ENCODE measurements at regions not wholly inside any gene's neighbourhood (a gene's known extent, or its start where the extent isn't known, plus 50 kb on each side); places are given as distances from the start of the nearest gene placed in this dataset.

DNA sequence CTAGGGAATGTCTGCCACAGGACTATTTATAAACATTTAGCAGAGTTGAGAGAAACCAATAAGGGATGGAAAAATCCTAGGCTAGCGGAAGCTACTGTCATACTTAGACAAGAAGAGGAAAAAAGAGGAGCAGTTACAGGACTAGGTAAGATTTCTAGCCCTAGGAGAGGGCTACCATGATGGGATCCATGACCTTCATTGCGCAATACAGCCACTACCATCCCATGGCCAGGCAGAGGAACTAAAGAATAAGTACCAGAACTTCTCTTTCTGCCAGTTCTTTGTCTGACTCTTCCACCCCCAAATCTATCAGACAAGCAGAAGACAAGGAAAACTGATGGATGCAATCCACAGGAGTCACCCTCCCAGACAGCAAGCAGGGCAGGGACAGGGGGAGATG is 417.0 kb upstream of the CHST9 start:
- Mint-ChIP-seq H3K9me3 (peaks cover 3% of the 10 kb centered on the region), H3K4me3 (no peak overlapping the region), H3K4me1 (peaks cover 5% of the 10 kb centered on the region), H3K27ac (no peak overlapping the region), H3K36me3 (no peaks in the 10 kb centered on the region), H3K27me3 (ENCODE audit: low read depth) (no peaks in the 10 kb centered on the region)
- no peak for DNase-seq (ENCODE audit: low spot score in 2 of 2, unreplicated experiment in 2 of 2)
- TF ChIP-seq, protein P1, sequence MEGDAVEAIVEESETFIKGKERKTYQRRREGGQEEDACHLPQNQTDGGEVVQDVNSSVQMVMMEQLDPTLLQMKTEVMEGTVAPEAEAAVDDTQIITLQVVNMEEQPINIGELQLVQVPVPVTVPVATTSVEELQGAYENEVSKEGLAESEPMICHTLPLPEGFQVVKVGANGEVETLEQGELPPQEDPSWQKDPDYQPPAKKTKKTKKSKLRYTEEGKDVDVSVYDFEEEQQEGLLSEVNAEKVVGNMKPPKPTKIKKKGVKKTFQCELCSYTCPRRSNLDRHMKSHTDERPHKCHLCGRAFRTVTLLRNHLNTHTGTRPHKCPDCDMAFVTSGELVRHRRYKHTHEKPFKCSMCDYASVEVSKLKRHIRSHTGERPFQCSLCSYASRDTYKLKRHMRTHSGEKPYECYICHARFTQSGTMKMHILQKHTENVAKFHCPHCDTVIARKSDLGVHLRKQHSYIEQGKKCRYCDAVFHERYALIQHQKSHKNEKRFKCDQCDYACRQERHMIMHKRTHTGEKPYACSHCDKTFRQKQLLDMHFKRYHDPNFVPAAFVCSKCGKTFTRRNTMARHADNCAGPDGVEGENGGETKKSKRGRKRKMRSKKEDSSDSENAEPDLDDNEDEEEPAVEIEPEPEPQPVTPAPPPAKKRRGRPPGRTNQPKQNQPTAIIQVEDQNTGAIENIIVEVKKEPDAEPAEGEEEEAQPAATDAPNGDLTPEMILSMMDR (IDR thresholded peaks at IDR 0.05; ENCODE audit: unreplicated experiment) = no peak

DNA sequence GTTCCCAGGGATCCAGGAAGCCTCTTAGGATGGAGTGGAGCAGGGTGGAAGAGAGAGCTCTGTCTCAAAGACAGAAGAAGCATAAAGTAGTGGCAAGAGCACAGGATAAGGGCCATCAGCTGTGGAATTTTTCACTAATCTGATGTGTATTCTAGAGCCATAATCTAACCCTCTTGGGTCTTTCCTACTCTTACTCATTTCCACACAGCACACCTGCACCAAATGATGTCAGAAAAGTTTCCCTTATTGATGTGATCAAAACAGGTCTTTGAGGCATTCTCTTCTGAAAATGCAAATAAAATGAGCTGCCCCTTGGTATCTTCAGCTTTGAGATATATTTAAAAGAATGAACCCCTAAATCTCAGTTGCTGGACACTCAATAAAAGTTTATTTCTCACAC is 415.1 kb upstream of the CHST9 start:
- Mint-ChIP-seq H3K4me1 (peaks cover 5% of the 10 kb centered on the region), H3K27ac (no peak overlapping the region), H3K4me3 (no peak overlapping the region), H3K9me3 (no peaks in the 10 kb centered on the region), H3K36me3 (no peaks in the 10 kb centered on the region), H3K27me3 (ENCODE audit: low read depth) (no peaks in the 10 kb centered on the region)
- TF ChIP-seq, protein P1 (IDR thresholded peaks at IDR 0.05; ENCODE audit: unreplicated experiment) = no peak
- DNase-seq (ENCODE audit: low spot score in 2 of 2, unreplicated experiment in 2 of 2) = no peak

DNA sequence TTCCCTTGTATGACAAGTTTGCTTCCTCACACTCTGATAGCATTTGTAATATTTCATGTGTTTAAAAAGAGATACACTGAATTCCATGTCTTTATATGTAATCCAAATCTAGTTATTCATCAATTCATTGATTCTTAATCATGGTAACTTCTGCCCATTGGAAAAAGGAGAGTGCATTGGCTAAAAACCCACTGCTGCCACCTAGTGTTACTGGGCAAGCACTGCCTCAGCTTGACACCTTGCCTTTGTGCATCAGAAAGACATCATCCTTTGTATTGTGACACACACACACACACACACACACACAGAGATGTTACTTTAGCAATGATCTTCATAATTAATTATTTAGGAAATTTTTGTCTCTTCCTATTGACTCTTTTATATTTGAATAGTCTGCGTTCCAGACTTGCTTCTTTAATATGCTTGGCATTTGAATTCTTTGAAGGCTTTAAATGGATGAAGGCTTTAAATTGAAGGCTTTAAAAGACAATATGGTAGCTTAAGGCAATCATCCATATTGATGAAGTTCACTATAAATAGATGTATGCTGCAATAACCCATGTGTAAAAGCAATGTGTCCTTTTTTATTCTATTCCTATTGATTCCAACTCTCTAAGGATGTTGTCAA is 414.2 kb upstream of the CHST9 start:
- Mint-ChIP-seq H3K27me3 (ENCODE audit: low read depth) (no peaks in the 10 kb centered on the region), H3K36me3 (no peaks in the 10 kb centered on the region), H3K27ac (no peak overlapping the region), H3K4me3 (no peak overlapping the region), H3K4me1 (no peaks in the 10 kb centered on the region), H3K9me3 (no peaks in the 10 kb centered on the region)
- DNase-seq (ENCODE audit: low spot score in 2 of 2, unreplicated experiment in 2 of 2) = peak; percentile 32 to 53
- TF ChIP-seq, protein P1 (IDR thresholded peaks at IDR 0.05; ENCODE audit: unreplicated experiment) = peak; percentile 74

DNA sequence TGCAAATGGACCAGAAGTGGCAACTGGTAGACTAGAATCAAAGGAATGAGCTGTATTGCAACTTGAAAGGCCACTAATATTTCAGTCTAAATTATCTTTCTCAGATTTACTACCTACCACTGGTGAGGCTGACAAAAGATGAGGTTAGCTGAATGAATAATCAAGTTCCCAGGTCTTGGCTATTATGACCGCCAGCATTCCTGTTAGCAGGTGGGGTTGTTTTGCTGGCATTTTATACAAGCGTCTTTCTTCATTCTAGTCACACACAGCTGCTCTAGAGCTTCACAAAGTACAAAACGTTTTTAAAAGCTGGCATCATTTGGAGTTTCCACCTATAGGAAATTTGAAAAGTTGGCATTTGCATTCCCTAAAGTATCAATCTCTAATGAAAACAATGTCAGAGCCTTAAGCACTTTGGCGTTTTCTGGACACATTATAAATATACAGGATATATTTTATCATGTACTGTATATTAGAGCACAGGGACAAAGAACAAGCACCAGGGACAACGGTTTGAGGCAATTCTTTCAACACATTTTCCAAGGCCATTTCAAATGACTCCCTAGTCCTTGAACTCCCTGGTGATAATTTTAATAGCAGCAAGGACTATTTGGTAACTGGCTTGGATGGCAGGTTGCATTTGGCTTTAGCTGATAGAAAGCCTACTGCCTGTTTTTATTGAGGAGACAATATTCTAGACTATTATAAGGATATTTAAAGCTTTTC is 410.2 kb upstream of the CHST9 start:
- no peaks in the 10 kb centered on the region for H3K4me1 Mint-ChIP-seq
- H3K27me3 Mint-ChIP-seq (ENCODE audit: low read depth) = no peaks in the 10 kb centered on the region
- TF ChIP-seq, protein P1 (IDR thresholded peaks at IDR 0.05; ENCODE audit: unreplicated experiment) = no peak
- H3K36me3 Mint-ChIP-seq = no peaks in the 10 kb centered on the region
- no peak for DNase-seq (ENCODE audit: low spot score in 2 of 2, unreplicated experiment in 2 of 2)
- no peak overlapping the region for H3K27ac Mint-ChIP-seq
- H3K9me3 Mint-ChIP-seq = no peaks in the 10 kb centered on the region
- H3K4me3 Mint-ChIP-seq = no peak overlapping the region

DNA sequence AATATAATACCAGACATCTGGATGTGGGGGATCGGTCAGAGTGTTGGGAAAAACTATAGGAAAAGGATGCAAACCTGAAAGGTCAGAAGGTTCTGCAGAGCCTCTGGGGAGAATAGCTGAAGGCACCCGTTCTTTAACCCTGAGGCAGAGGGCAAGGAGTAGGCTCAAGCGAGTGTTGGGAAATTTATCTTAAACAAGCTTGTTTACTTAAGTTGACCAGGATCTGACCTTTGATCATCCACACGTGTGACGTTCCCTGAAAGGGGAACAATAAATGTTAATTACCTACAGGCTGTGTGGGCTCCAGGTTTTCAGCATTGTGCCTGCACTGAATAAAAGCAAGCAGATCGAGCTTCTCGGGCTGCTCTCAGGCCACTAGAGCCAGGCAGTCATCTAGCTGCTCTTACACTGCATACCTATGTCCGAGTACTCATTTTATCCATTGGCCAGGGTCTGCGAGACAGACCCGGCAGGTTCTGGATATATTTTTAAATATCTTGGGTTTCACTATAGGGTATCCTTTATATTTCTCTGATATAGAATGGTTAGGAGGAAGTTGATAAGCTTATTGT is 400.6 kb upstream of the CHST9 start:
- H3K4me3 Mint-ChIP-seq = no peak overlapping the region
- TF ChIP-seq, protein P1 (IDR thresholded peaks at IDR 0.05; ENCODE audit: unreplicated experiment) = no peak
- no peaks in the 10 kb centered on the region for H3K4me1 Mint-ChIP-seq
- no peak overlapping the region for H3K27ac Mint-ChIP-seq
- no peaks in the 10 kb centered on the region for H3K27me3 Mint-ChIP-seq (ENCODE audit: low read depth)
- DNase-seq (ENCODE audit: low spot score in 2 of 2, unreplicated experiment in 2 of 2) = no peak
- peaks cover 28% of the 10 kb centered on the region for H3K9me3 Mint-ChIP-seq
- peaks cover 6% of the 10 kb centered on the region for H3K36me3 Mint-ChIP-seq

Data from mesothelial cell of epicardium (in vitro differentiated cells).